Neural progenitor cell (in vitro differentiated cells): ENCODE measurements at regions not wholly inside any gene's neighbourhood (a gene's known extent, or its start where the extent isn't known, plus 50 kb on each side); places are given as distances from the start of the nearest gene placed in this dataset.

Experiments used
- DNase-seq: peaks from one replicate; pipeline ENCODE4 v3.0.0-alpha.2; 2016; ENCODE audit warnings: low spot score
- H2AFZ ChIP-seq: fragments of 200-600 bp; sonication (generic); replicated peaks from 2 replicates; pipeline ENCODE4 v1.6.1; 2016; ENCODE audit warnings: antibody characterized with exemption
- H3F3A ChIP-seq: fragments of 200-600 bp; sonication (generic); 2 replicates; pipeline ENCODE4 v1.6.1; 2016; ENCODE audit warnings: antibody characterized with exemption, low read depth
- H3K27ac ChIP-seq: fragments of 200-600 bp; sonication (generic); 2 replicates; pipeline ENCODE4 v1.5.1; 2016; ENCODE audit warnings: mild to moderate bottlenecking
- H3K27me3 ChIP-seq: fragments of 200-600 bp; sonication (generic); 2 replicates; pipeline ENCODE4 v1.6.1; 2016; ENCODE audit warnings: mild to moderate bottlenecking, moderate library complexity
- H3K36me3 ChIP-seq: fragments of 200-600 bp; sonication (generic); 2 replicates; pipeline ENCODE4 v1.5.1; 2016
- H3K4me1 ChIP-seq: fragments of 200-600 bp; sonication (generic); 2 replicates; pipeline ENCODE4 v1.6.1; 2016; ENCODE audit warnings: mixed run types
- H3K4me2 ChIP-seq: fragments of 200-600 bp; sonication (generic); 2 replicates; pipeline ENCODE4 v1.6.1; 2016
- H3K4me3 ChIP-seq: fragments of 200-600 bp; sonication (generic); 2 replicates; pipeline ENCODE4 v1.5.1; 2016
- H3K79me2 ChIP-seq: fragments of 200-600 bp; sonication (generic); 2 replicates; pipeline ENCODE4 v1.6.1; 2016; ENCODE audit warnings: low read depth
- H3K9ac ChIP-seq: fragments of 200-600 bp; sonication (generic); 2 replicates; pipeline ENCODE4 v1.6.1; 2016
- H3K9me3 ChIP-seq: fragments of 200-600 bp; sonication (generic); 2 replicates; pipeline ENCODE4 v1.5.1; 2016; ENCODE audit warnings: low read depth
- H4K20me1 ChIP-seq: fragments of 200-600 bp; sonication (generic); 2 replicates; pipeline ENCODE4 v1.6.1; 2016; ENCODE audit warnings: low read depth
- H3K27ac Mint-ChIP-seq: 3 replicates; pipeline ENCODE4 v1.8.0; 2021; ENCODE audit warnings: mixed read lengths
- H3K27me3 Mint-ChIP-seq: 2 replicates; pipeline ENCODE4 v1.8.0; 2022; ENCODE audit warnings: low read depth, mild to moderate bottlenecking, inconsistent platforms, moderate library complexity, mixed read lengths; ENCODE audit not compliant: insufficient read depth
- H3K36me3 Mint-ChIP-seq: 3 replicates; pipeline ENCODE4 v1.8.0; 2021; ENCODE audit warnings: mixed read lengths
- H3K4me1 Mint-ChIP-seq: 3 replicates; pipeline ENCODE4 v1.8.0; 2021; ENCODE audit warnings: mixed read lengths
- H3K4me3 Mint-ChIP-seq: 3 replicates; pipeline ENCODE4 v1.8.0; 2021; ENCODE audit warnings: mild to moderate bottlenecking, moderate library complexity, mixed read lengths
- H3K9me3 Mint-ChIP-seq: 3 replicates; pipeline ENCODE4 v1.8.0; 2020; ENCODE audit warnings: mixed read lengths
- EZH2 ChIP-seq: fragments of 200-600 bp; sonication (generic); IDR thresholded peaks from 2 replicates; pipeline ENCODE4 v1.6.1; 2017; ENCODE audit warnings: antibody characterized with exemption, mild to moderate bottlenecking, moderate library complexity
- EZH2phosphoT487 ChIP-seq: fragments of 200-600 bp; sonication (generic); IDR thresholded peaks from 2 replicates; pipeline ENCODE4 v1.6.1; 2017; ENCODE audit warnings: antibody characterized with exemption
- TF ChIP-seq, protein P1 (sequence below): fragments of 200-600 bp; sonication (generic); IDR thresholded peaks from 2 replicates; pipeline ENCODE4 v1.5.1; 2017; ENCODE audit warnings: antibody characterized with exemption, mild to moderate bottlenecking

DNA sequence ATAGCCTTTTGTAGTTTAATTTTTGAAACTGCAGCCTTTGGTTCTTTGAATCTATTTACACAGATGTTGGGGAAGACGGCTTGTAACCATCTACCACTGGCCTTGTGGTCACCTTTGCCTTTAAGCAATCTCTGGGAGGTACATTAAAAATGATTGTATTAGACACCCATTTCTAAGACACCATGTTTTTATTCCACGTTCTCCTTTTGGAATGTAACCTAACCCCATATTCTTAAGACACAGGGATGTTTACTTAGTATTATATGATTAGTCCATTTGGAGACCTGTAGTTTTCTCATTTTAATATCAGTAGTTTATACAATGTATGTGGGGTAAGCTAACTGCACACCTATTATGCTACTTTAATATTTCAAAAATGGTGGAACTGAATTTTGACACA, 175.1 kb upstream of the PLSCR5 start:
- no peak overlapping the region for H3K9ac ChIP-seq
- H4K20me1 ChIP-seq: no peaks in the 10 kb centered on the region
- no peak overlapping the region for H3K27ac ChIP-seq
- TF ChIP-seq EZH2 (no peak), EZH2phosphoT487 (no peak)
- TF ChIP-seq, protein P1, sequence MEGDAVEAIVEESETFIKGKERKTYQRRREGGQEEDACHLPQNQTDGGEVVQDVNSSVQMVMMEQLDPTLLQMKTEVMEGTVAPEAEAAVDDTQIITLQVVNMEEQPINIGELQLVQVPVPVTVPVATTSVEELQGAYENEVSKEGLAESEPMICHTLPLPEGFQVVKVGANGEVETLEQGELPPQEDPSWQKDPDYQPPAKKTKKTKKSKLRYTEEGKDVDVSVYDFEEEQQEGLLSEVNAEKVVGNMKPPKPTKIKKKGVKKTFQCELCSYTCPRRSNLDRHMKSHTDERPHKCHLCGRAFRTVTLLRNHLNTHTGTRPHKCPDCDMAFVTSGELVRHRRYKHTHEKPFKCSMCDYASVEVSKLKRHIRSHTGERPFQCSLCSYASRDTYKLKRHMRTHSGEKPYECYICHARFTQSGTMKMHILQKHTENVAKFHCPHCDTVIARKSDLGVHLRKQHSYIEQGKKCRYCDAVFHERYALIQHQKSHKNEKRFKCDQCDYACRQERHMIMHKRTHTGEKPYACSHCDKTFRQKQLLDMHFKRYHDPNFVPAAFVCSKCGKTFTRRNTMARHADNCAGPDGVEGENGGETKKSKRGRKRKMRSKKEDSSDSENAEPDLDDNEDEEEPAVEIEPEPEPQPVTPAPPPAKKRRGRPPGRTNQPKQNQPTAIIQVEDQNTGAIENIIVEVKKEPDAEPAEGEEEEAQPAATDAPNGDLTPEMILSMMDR: no peak
- Mint-ChIP-seq H3K27ac (no peak overlapping the region), H3K4me3 (no peak overlapping the region), H3K4me1 (peaks cover 14% of the 10 kb centered on the region), H3K36me3 (no peaks in the 10 kb centered on the region), H3K27me3 (no peaks in the 10 kb centered on the region), H3K9me3 (no peaks in the 10 kb centered on the region)
- H3K9me3 ChIP-seq: no peaks in the 10 kb centered on the region
- peaks cover 27% of the 10 kb centered on the region for H3K27me3 ChIP-seq
- peaks cover 11% of the 10 kb centered on the region for H3K4me1 ChIP-seq
- H3K36me3 ChIP-seq: no peaks in the 10 kb centered on the region
- no peaks in the 10 kb centered on the region for H3F3A ChIP-seq
- no peaks in the 10 kb centered on the region for H3K79me2 ChIP-seq
- no peak overlapping the region for H3K4me3 ChIP-seq
- DNase-seq: no peak
- H2AFZ ChIP-seq: no peak overlapping the region
- no peak overlapping the region for H3K4me2 ChIP-seq

DNA sequence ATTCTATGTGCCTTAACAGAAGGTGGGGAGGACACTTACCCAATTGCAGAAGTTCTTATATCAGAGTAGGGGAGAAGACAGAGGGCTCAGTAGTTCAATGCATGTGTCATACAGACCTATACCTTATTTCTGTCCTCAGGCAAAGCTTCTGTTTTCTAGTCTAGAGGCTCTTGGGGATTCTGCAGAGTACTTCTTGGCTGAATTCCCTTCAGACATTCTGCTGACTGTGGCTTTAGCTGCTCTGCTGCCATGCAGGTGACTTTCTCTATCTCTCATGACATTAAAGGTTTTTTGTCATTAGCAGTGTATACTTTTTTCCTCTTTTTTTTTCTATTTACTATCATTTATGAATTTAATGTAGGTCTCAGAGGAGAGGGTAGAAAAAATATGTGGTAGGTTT, 172.8 kb upstream of the PLSCR5 start:
- Histone ChIP-seq H3K27me3 (peaks cover 20% of the 10 kb centered on the region), H3K4me2 (no peak overlapping the region), H3K79me2 (no peaks in the 10 kb centered on the region), H3K27ac (no peak overlapping the region), H2AFZ (no peak overlapping the region), H3K9me3 (no peaks in the 10 kb centered on the region), H3F3A (no peaks in the 10 kb centered on the region), H3K9ac (no peak overlapping the region), H3K4me1 (peaks cover 11% of the 10 kb centered on the region), H3K36me3 (no peaks in the 10 kb centered on the region), H3K4me3 (no peak overlapping the region), H4K20me1 (no peaks in the 10 kb centered on the region)
- peaks cover 9% of the 10 kb centered on the region for H3K9me3 Mint-ChIP-seq
- H3K4me1 Mint-ChIP-seq: peaks cover 8% of the 10 kb centered on the region
- no peak overlapping the region for H3K27ac Mint-ChIP-seq
- H3K4me3 Mint-ChIP-seq: no peak overlapping the region
- DNase-seq: no peak
- peaks cover 2% of the 10 kb centered on the region for H3K27me3 Mint-ChIP-seq
- TF ChIP-seq EZH2: no peak
- no peak for TF ChIP-seq EZH2phosphoT487
- TF ChIP-seq, protein P1: no peak
- H3K36me3 Mint-ChIP-seq: no peaks in the 10 kb centered on the region

DNA sequence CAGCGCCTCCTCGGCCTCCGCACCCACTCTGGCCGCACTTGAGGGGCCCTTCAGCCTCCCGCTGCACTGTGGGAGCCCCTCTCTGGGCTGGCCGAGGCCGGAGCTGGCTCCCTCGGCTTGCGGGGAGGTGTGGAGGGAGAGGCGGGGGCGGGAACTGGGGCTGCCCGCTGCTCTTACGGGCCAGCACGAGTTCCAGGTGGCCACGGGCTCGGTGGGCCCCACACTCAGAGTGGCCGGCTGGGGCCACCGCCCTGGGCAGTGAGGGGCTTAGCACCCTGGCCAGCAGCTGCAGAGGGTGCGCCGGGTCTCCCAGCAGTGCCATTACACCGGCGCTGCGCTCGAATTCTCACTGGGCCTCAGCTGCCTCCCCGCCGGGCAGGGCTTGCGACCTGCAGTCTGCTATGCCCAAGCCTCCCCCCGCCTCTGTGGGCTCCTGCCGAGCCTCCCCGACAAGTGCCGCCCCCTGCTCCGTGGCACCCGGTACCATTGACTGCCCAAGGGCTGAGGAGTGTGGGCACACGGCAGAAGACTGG, 167.1 kb upstream of the PLSCR5 start:
- TF ChIP-seq, protein P1: no peak
- no peak for TF ChIP-seq EZH2phosphoT487
- TF ChIP-seq EZH2: no peak
- H3K4me1 ChIP-seq: no peaks in the 10 kb centered on the region
- Mint-ChIP-seq H3K4me1 (no peaks in the 10 kb centered on the region), H3K27me3 (peaks cover 2% of the 10 kb centered on the region), H3K4me3 (no peak overlapping the region), H3K9me3 (peaks cover 17% of the 10 kb centered on the region), H3K27ac (no peak overlapping the region), H3K36me3 (no peaks in the 10 kb centered on the region)
- H3K9me3 ChIP-seq: no peaks in the 10 kb centered on the region
- H3K4me2 ChIP-seq: no peak overlapping the region
- H4K20me1 ChIP-seq: no peaks in the 10 kb centered on the region
- H3K36me3 ChIP-seq: no peaks in the 10 kb centered on the region
- H3K9ac ChIP-seq: no peak overlapping the region
- H3K4me3 ChIP-seq: no peak overlapping the region
- no peaks in the 10 kb centered on the region for H3K79me2 ChIP-seq
- H3F3A ChIP-seq: no peaks in the 10 kb centered on the region
- no peaks in the 10 kb centered on the region for H3K27me3 ChIP-seq
- no peak overlapping the region for H3K27ac ChIP-seq
- no peak overlapping the region for H2AFZ ChIP-seq
- no peak for DNase-seq
